Uterus (tissue), 2 donors: ENCODE measurements at regions not wholly inside any gene's neighbourhood (a gene's known extent, or its start where the extent isn't known, plus 50 kb on each side); places are given as distances from the start of the nearest gene placed in this dataset.

ENCODE experiments used
- POLR2A ChIP-seq, 2 donors: fragments of 450-650 bp; IDR thresholded peaks; one replicate each; pipeline ENCODE4 v1.6.1; 2016; ENCODE audit warnings: antibody characterized with exemption in 2 of 2, mild to moderate bottlenecking in 1 of 2, moderate library complexity in 1 of 2
- TF ChIP-seq, protein P1 (sequence below), 4 experiments: fragments of 200-600 bp in 2 of 4; fragments of 450-650 bp in 2 of 4; sonication (generic) in 2 of 4; IDR thresholded peaks; one replicate each; pipeline ENCODE4 v1.5.1; 2016 to 2019; ENCODE audit warnings: antibody characterized with exemption in 4 of 4, mild to moderate bottlenecking in 2 of 4, moderate library complexity in 1 of 4

DNA sequence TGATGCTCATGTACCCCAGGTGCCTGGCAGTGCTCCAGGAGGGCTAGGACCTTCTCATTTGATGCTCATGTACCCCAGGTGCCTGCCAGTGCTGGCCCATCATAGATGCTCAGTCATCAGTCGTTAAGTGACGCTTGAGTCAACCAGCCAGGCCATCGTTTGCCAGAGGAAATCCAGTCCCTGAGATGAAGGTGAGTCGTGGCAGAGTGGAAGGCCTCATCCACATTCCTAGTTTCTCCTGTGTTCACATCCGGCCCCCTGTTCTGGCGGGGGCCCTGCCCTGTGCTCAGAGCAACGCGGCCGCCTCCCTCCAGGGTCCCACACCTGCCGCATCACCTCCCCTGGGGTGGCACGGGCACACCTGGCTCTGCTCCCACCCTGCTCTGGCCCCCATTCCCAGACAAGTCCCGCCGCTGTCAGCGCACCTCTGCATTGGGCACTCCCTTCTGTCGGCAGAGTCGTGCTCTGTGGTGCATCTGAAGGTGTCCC lies 279.9 kb downstream of the BRD1 start:
- TF ChIP-seq, protein P1, sequence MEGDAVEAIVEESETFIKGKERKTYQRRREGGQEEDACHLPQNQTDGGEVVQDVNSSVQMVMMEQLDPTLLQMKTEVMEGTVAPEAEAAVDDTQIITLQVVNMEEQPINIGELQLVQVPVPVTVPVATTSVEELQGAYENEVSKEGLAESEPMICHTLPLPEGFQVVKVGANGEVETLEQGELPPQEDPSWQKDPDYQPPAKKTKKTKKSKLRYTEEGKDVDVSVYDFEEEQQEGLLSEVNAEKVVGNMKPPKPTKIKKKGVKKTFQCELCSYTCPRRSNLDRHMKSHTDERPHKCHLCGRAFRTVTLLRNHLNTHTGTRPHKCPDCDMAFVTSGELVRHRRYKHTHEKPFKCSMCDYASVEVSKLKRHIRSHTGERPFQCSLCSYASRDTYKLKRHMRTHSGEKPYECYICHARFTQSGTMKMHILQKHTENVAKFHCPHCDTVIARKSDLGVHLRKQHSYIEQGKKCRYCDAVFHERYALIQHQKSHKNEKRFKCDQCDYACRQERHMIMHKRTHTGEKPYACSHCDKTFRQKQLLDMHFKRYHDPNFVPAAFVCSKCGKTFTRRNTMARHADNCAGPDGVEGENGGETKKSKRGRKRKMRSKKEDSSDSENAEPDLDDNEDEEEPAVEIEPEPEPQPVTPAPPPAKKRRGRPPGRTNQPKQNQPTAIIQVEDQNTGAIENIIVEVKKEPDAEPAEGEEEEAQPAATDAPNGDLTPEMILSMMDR (IDR thresholded peaks at IDR 0.05) = no peak
- no peak for TF ChIP-seq POLR2A (IDR thresholded peaks at IDR 0.05)
